ENCODE measurements at regions not wholly inside any gene's neighbourhood (a gene's known extent, or its start where the extent isn't known, plus 50 kb on each side); places are given as distances from the start of the nearest gene placed in this dataset.
"Not testable (repeated sequence)": the region's sequence is repeated elsewhere in the genome, so short reads cannot be mapped to it uniquely, and the experiment has no call there.

DNA sequence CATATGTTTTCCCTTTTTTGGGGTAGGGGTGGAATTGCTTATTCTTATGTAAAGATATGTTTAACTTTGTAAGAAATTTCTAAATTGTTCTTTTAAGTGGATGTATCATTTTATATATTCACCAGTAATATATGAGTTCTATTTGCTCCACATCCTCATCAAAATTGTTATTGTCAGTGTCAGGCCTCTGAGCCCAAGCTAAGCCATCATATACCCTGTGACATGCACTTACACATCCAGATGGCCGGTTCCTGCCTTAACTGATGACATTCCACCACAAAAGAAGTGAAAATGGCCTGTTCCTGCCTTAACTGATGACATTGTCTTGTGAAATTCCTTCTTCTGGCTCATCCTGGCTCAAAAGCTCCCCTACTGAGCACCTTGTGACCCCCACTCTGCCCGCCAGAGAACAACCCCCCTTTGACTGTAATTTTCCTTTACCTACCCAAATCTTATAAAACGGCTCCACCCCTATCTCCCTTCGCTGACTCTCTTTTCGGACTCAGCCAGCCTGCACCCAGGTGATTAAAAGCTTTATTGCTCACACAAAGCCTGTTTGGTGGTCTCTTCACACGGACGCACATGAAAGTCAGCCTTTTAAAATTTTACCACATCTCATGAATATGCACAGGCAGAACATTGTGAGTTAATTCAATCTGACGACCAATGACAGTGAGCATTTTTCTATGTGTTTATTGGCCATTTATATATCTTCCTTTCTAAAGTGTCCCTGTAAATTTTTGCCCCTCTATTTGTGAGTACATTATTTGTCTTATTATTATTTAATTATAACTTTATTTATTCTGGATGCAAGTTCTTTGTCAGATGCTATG lies 176.8 kb downstream of the CDC14C start:
- DNase-seq = not testable (repeated sequence)

DNA sequence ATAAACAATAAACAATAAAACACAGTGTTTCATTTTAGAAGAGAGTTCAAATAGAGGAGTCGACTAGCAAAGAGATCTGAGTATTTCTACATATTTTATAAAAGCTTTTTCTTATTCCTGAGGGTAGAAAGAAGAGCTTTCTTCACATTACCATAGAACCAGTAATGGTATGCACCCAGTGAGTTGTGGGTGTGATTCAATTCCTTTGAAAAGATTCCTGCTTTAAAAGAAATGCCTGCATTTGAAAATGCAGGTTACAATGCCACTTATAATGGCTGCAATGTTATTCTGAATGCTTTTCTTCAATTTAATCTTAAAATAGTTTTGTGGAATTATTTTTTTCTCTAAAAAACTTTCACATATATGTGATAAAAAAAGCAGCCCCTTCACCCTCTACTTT lies 178.1 kb downstream of the CDC14C start:
- no peak for DNase-seq

DNA sequence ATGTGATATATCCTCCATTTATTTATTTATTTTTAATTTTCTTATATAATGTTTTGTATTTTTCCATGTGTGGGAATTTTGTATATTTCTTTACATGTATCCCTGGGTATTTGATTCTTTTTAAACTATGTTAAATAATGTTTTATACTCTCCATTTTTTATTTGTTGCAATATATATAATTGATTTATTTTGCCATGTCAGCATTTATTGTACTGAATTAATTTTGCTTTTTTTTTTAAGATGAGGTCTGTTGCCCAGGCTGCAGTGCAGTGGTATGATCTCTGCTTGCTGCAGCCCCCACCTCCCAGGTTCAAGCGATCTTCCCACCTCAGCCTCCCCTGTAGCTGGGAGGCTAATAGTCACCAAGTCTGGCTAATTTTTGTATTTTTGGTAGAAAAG lies 187.4 kb downstream of the CDC14C start:
- no peak for DNase-seq

GRCh38 chr7:49112222-49112621 lies 187.9 kb downstream of the CDC14C start:
- no peak for DNase-seq

GRCh38 chr7:49112647-49113046 lies 188.3 kb downstream of the CDC14C start:
- no peak for DNase-seq

DNA sequence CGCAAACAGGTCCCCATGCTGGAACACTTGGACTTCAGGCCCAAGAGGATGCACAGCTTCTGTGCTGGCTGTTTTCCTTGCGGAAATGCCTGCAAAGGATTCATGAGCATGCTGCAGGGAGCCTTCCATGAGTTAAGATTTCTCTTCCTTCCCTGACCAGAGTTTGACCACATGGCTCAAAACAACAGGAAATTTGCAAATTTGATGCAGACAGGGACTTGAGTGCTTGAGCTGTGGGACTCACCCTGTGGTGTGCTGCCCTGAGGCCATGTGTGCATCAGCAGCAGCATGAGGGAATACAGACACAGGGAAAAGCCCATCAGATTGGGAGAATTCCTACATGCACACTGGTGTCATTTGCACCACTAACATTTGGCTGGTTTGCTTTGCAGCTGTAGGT lies 195.4 kb downstream of the CDC14C start:
- DNase-seq = no peak

DNA sequence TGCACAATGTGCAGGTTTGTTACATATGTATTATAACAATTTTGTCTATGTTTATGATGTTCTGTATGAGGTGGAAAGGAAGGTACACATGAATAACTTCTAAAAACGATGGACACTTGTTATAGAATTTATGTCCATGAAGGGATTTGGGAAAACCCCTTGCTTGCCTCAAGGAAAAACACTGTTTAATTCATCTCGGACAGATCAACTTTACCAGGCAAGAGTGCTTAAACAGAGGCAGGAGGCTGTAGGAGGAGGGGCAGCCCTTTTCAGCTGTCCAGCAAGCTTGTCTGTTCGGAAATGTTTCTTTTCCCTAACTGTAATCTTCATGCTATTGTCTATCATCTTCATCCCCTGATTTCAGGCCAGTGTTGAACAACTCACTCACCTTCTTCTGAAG lies 200.9 kb downstream of the CDC14C start:
- DNase-seq = no peak

DNA sequence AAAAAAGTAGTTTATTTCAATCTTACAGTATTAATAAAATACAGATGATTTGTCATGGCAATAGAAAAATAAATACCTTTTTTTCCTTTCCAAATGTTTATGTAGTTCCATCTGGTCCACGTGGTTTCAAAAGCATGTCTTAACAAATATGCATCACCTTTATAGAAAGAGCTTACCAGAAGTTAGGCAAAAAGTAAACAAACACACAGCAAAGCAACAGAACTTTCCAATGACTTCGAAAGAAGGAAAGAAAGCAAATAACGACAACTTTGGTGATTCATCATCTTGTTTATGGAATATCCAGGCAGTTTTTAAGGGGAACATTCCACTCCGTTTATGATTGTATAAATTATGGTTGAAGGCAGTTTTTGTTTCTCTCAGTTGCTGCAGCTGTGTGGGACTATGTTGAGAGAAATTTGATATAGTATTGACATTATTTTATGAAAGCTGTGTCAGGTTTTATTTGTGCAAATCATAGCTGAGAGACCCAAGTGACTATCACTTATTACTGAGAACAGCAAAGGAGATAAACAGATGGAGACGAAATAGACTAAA lies 203.1 kb downstream of the CDC14C start:
- DNase-seq = no peak

DNA sequence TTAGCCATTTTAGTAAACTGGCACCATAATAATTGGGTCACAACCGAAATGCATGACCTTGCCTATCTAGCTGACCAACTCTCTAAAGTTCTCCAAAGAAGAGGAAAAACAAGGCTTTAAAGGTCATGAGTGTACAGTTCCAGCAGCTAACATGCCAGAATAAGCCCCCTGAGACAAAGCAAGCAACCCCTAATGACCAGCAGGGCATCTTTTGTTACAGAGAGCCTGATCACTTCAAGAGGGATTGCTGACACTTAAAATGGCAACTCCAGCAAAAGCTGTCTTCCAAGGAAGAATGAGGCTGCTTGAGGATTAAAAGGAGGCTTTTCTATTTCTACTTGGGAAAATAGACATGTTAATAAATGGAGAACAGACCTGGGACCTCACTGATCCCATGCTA lies 213.6 kb downstream of the CDC14C start:
- DNase-seq = no peak

DNA sequence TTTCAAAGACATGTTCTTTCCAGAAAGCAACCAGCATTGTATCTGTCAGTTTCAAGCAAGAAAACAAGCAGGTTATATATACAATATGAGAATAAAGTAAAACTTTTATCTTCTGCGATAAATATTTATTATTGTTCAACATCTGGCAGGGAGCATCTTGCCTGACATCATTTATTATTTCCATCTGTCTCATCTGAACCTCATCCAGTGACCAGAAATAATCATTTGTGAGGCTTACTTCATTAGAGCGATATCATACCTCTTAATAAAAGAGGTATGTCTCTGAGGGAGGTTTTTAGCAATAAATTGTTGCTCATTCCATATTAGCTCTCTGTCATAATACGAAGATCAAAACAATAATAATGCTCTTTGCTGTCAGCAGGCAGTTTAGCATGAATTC lies 226.1 kb downstream of the CDC14C start:
- no peak for DNase-seq

DNA sequence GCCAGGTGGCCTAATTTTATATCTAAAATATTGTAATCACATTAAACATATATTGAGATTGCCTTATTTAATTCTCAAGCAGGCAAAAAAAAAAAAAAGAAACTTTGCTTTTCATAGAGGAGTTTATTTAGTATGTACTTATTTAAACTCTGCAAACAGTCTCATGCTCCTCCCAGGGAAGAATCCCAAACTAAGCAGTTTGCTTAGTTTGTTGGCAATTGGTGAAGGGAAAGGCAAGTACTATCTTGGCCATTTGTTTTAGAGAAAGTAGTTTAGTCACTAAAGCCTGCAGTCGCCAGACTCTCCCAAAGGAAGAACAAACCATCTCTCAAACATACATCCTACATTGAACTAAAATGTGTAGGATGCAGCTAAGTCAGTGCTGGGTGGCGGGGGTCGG lies 226.8 kb downstream of the CDC14C start:
- DNase-seq = no peak

- DNase-seq = no peak
These were observed 234.0 kb downstream of the CDC14C start for GRCh38 chr7:49158321-49158720.

GRCh38 chr7:49159536-49159935 lies 235.2 kb downstream of the CDC14C start:
- DNase-seq = no peak

- DNase-seq = no peak
These were observed 242.1 kb downstream of the CDC14C start for GRCh38 chr7:49166441-49166840.

DNA sequence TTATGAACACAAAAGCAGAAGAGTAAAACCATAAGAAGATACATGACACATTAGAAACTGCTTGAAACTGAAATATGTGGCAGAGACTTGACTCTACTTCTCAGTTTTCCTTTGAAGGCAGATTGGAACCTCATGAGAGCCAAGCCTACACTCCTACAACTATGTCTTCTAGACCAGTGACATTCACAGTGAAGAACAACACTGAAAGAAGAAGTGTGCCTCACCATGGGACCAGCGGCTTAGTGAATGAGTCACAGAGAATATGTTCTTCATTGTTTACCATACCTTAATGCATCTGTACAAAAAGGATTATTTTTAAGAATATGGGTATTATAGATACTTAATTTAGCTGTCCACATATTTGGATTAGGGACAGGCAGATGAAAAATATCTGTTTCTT lies 248.3 kb downstream of the CDC14C start:
- no peak for DNase-seq

GRCh38 chr7:49174396-49174795 lies 250.0 kb downstream of the CDC14C start:
- DNase-seq = no peak

GRCh38 chr7:49187543-49188268 lies 263.4 kb downstream of the CDC14C start:
- DNase-seq = no peak

DNA sequence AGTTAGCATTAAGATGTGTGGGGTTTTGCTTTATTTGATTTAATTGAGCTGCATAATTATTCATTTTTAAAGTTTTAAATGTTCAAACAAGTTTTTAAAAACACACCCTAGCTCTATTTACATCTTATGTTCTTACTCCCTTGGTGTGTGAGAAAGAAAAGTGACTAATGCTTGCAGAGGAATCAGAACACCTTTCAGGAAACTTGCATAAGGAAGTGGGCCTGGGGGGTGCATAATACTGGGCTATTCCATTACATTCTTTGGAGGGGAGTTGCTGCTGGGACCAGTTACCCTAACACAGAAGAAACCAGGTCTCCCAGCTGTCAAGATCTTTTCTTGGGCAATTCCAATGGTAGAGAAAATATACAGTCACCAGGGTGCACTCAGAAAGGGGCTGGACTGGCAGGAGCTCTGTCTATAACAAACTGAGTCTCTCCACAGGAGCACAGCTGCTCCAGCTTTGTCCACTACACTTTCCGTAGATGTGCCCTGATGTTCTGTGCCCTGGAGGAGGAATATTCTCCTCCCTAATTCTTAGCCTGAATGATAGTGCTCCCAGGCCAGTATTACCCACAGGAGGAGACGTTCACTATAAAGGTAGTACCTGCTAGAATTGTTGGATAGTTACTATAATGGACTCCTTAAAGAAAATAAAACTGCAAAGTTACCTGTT lies 304.2 kb downstream of the CDC14C start:
- no peak for DNase-seq

GRCh38 chr7:49229246-49229645 lies 304.9 kb downstream of the CDC14C start:
- no peak for DNase-seq

GRCh38 chr7:49243521-49243920 lies 319.2 kb downstream of the CDC14C start:
- DNase-seq = no peak

GRCh38 chr7:49244543-49244942 lies 320.2 kb downstream of the CDC14C start:
- no peak for DNase-seq

DNA sequence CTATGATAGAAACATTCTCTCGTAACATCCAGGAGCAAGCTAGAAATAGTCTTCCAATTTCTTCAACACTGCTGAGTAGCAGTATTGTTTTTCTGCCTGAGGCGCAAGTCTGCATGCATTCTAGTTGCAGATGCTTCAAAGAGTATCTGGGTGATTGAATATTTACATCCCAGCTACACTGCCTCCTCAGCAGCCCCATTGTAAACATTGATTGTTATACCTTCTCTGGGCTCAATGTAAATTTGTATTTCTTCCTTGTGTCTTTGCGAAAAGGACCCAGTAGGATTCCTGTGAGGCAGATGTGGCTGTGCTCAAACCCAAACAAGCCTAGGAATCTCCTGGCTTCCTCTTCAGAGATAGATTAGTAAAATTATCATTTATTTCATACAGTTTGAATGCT lies 320.7 kb downstream of the CDC14C start:
- no peak for DNase-seq

GRCh38 chr7:49247759-49248158 lies 323.4 kb downstream of the CDC14C start:
- no peak for DNase-seq

DNA sequence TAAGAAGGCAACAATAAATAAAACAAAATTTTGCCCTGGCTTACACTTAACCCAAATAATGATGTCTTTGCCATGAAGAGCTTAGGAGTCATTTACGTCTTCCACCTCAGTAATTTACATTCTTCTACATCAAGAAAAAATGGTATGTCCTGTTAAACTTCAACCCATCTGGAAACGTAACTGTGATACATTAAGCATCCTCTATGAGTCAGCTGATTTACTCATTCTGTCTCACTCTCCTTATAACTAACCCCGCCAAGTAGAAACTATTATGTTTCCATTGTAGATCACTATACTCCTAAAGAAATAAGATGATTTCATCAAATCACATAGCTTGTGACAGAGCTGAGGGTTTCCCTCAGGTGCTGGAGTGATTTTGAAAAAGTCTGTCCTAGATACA lies 330.7 kb downstream of the CDC14C start:
- DNase-seq = no peak
